CD4-positive, alpha-beta T cell treated with Interleukin-6 for 4 hours (primary cell): ENCODE measurements at regions not wholly inside any gene's neighbourhood (a gene's known extent, or its start where the extent isn't known, plus 50 kb on each side); places are given as distances from the start of the nearest gene placed in this dataset.
A peak's percentile ranks its signal among the peaks of the same experiment; 100 is the strongest.

Experiments
- DNase-seq: peaks from one replicate; pipeline ENCODE4 v3.0.0-alpha.2; 2020; ENCODE audit warnings: mixed read lengths

DNA sequence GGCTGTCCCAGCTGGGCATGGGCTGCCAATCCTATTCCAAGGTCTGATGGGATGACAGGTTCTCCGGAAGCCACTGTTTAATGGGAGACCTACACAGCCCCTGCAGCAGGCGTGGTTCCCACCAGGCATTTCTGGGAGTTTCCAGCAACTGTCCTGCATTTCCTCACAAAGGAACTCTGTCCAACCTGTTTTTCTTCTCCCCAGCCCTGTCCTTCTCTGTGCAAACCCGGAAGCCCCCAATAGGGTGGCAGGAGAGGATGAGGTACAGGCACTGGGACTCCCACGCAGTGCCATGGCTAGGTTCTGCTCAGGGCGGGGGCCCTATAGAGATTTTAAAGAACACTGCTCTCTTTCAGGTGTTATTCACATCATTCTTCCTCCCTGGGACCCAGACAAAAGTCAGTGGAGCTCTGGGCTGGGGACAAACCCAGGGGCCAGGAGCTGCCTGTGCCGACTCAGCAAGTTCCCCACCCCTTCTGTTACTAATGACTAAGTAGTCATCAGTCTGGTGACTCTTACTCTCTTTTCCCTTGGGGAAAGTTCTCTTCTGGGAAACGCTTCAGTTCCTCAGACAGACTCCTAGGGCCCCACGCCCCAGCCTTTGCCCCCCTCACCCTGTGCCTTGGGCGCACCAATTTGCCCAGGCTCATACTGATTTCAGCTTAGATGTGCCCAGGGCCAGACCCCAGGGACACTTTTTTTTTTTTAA is 97.7 kb downstream of the CD47 start:
- DNase-seq = no peak

DNA sequence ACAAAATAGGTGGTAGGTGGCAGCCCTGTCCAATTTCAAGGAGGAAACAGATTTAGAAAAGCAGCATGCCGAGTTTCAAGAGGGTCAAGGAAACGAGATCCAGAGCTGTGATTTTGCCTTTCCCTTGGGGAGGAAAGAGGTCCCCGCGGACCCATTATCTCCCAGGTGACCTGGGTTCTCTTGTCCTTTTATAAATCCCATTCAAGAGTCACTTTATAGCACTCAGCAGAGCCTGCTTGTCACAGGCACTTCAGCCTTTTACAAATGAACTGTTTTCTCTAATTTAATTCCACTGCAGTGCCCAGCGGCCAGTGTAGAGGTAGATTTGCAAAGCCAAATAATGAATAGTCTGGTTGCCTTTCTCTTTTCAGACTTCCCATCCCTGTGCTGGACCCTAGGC is 99.9 kb downstream of the CD47 start:
- no peak for DNase-seq

DNA sequence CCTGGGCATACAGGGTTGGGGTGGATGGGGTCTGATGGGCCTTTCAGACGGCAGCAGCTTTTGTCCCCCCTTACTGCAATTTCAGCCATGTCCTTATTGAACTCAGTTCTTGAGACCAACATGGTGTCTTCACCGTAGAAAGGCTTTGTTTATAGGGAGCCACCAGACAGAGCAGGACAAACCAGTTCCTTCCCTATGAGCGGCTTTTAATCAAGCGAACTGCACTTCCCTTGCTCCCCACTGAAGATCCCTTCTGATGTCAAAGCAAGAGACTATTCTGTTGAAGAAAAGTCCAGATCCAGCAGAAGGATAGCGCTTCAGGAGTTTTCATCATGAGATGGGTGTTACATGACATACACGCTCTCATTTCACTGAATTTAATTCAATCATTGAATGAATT is 100.4 kb downstream of the CD47 start:
- no peak for DNase-seq

DNA sequence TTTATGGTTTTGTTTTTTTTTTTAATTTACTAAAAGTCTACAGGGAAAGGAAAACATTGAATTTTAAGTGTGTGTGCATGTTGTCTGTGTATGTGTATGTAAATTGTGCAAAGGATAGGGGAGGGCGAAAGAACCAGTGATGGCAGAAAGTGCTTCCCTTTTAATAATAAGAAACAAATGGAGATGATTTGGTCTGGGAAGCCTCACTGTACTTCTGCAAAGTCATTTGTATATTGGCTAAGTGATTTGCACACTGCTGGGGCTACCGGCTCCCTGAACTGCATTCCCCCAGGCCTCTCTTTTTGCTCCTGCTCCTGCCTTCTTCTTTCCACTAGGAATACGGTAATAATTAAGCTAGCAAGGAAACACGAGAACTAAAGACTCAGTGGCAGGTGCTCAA is 101.2 kb downstream of the CD47 start:
- no peak for DNase-seq

DNA sequence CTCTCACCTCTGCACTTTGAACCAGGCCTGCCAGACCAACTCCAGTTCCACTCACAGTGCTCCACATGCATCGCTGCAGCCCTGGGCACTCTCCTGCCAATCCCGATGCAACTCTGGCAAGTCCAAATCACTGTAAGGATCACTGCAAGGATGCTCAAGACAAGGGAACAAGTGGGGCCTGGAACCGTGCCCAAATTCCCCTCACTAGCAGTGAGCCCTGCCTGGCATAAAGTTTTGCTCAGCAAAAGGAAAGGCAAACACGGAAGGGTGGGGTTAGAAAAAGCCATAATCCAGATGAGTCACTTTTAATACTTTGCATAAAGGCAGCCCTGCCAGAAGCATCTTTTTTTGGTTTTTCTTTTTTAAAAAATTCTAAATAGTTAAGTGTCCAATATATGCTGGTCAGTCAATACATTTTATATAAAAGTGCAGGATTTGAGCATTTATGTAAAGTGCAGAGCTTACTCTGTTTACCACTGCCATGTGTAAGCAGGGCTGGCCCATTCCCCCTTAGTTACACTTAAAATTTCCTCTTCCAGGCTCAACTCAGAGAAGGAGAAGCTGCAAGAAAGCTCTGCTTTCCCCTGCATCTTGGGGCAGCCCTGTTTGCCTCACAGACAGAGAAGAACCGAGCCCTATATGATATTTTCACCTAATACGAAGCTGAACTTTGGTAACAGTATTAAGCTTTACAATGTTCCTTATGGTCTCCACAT is 102.2 kb downstream of the CD47 start:
- DNase-seq = peak; percentile 49

DNA sequence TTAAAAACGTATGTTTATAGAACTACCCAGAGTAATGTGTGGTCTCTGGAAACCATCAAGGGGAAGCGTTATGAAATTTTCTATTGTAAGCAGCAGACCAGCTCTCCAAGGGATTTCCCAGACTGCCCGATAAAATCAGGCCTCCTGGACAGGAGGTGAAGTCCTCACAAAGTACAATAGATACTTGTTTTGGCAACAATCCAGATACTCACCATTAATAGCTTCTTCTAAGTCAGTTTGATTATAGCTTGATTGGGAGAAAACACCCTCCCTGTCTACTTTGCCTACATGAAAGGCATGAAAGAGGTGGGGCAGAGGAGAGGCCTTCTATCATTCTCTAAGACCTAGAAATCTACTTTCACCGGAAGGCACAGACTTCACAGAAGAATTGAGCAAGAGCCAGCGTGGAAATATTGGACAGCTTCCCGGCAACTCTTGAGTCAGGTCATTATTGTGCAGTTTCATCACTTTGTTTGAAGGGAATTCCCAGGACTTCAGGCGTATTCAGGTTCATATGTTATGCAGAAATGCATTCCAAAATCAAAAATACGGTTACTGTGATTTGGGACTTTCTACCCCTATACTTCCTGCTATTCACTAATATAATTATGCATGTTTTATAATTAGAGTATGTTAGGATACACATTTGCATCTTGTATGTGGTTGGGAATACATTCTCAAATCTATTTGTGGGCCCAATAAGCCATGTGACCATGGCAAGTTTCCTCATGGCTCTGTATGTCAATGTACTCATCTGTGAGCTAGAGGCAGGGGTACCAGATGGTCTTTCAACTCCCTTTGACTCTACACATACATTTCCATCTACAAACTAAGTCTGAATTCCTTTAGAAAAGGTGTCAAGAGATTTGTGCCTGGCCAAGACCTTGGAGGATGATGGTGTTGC is 103.5 kb downstream of the CD47 start:
- DNase-seq = no peak

DNA sequence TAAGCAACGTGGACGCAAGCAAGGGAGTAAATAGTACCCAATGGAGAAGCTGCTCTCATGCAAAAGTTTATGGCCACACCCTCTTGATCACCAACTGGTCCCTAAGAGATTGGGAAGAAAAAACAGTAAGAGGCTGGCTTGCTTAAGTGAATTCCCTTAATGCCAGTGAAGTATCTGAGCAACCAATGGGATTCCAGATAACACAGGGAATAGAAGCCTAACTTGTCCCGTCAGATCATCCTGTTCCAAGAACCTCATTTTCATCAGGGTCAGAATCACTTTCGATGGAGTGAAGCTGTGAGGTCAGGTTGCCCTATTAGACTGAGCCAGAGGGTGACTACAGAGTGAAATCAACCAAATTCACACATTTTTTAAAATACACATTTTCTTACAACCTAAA is 104.3 kb downstream of the CD47 start:
- DNase-seq = no peak

DNA sequence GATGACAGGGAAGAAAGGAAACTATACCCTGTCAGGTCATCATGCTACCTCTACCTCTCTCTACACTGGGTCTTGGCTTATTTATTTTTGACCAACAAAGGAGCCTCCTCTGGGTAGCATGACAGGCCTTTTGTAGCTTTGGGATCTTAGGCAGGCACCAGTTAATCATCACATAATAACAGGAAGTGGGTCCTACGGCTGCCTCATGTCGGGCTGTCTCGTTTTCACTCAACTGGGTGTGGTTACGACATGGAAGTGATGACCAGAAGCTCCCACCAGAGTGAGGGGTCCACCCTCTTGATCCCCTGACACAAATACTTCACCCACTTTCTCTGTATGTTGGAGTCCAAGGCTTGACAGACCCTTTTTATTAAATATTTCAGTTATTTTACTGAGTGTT is 105.3 kb downstream of the CD47 start:
- DNase-seq = peak; percentile 51

DNA sequence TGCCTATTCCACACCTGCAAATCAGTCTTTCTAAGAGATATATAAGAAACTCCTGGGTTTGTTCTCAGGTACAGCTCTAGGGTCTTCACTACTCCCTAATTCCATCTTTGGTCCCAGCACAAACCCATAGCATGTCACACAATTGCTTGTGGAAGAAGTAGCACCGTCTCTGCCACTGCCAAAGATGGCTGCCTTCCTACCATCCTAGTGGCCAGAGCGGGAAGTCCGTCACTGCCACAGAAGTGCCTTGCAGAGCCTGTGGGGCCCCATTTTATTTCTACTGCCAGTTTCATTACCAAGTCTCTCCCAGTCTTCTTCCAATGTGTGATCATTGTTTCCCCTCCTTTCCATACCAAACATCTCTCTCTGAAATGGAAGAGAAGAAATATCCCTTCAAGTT is 107.6 kb downstream of the CD47 start:
- no peak for DNase-seq

DNA sequence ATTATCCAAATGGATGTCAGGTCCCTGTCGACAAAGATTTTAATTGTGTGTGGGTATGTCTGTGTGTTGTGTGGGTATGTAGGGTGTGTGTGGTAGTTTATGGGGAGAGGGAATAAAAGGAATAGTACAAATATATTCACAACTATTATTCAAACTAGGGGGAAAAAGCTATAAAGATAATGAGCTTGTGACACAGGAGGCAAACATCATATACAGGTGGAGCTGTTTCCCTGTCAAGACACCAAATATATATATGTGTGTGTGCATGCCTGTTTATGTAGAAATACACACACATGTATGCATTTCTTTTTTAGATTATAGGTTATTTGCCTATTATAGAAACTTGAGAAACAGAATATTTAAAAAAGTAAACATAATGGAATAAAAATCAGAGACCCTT is 108.7 kb downstream of the CD47 start:
- no peak for DNase-seq

DNA sequence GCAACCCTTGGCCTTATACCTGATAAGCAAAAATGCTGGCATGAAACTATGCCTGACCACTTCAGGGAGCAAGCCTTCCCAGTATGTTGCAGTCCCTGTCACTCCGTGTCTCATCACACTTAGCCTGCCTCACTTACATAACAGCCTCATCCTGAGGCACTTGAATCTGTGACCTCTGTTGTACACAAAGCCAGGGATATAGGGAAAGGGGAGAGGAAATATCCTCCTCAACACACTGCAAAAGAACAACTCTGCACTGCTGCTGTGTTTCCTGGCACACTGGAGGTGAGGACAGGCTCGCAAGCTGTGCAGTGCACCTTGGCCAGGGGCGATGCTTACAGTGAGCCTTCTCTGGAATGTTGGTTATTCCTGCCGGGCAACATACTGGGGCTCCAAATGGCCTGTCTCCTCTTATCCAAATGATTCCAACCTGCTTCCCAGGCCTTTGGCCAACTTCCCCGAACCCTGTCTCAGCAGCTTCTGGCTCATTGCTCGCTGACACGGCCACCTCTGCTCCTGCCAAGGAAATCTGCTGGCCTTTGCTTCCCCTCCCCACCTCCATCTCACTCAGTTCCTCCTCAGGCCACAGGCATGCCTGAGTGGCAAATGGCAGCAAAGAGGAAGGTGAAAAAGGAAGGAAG is 109.2 kb downstream of the CD47 start:
- DNase-seq = no peak

DNA sequence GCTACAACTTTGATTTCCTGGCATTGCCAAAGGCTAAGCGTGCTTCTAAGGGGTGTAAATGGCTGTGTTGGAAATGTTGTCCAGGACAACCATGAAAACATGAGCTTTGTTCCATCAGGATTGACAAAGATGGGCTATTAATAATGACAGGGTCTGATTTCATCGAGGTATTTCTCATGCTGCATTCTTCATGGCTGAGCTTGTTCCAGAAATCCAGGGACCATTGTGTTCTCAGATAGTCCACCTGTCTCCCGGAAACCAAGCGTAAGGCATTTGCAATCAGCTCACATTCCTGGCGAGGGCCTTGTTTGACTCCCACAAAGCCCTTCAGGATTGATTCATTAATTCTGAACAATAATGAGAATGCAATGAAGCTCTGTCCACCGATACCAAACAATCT is 111.3 kb downstream of the CD47 start:
- DNase-seq = no peak

DNA sequence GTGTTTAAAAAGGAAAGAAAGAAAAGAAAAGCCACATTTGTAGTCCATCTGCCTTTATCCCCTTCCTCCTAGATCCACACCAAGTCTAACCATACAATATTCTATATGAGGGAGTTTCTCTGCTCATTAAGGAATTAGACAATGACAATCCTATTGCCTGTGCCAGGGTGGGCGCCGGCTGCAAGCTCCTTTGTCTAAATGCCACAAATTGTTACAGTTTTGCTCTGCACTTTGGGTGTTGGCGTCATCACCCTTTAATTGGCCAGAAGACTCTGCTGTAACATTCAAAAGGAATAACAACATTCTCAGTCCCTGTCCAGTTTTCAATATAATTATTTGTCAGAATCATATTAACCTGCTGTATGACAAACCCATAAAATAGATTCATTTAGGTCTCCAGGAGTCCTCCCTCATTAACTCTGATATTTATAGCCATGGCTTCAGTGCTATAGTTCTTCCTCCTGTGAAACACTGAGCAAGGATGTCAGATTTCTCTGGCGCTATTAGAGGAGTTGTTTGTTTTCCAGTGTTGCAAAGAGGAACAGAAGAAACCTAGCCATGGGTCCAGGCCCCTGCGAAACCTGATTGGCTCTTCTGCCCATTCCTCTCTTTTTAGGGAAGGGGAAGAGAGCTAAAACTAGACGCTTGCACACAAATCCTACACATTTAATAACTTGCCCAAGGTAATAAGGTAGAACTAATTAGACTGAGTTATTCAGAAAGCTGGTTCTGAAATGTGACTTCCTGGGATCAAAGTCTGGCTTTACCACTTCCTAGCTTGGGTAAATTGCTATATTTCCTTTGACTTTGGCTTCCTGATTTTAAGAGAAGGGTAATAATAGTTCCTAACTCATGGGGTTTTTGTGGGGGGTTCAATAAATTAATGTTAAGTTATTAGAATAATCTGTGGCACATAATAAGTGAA is 112.4 kb downstream of the CD47 start:
- DNase-seq = no peak

DNA sequence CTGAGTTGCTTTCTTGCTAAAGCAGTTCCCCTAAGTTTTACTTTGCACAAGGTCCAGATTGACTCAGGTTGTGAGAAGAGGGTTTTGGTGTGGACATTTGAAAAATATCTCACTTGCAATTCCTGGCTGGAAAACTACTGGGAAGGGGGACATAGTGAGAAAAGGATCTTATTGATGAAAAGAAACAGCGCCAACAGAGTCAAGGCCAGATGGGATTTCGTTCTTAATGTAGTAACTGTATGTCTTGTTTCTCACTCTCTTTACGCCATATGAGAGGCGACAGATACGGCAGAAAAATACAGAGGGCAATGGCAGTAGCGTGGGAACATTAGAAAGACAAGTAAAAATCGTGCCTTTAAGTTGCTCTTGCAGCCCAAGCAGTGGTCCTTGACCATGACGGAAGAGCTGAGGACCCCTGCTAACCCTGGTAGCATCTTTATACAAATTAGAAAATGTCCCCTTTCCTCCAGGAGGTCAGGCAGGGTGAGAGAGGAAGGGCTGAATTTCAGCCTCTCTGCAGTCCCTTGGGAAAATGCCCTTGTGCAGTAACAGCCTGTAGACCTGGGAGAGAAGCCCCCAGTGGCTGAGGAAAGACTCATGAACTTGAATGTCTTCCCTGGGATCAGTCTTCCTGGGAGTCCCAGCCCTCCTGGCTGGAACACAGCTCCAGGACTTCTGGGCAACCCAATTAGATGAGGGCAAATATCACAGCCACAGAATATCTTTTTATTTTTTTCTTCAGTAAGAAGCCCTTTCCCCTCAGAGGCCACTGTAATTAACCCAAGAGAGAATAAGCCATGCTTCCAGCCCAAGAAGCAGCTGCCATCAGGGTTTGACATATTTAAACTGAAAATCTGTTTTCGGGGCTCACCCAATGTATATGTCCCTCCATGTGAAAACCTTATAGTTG is 113.4 kb downstream of the CD47 start:
- DNase-seq = no peak

DNA sequence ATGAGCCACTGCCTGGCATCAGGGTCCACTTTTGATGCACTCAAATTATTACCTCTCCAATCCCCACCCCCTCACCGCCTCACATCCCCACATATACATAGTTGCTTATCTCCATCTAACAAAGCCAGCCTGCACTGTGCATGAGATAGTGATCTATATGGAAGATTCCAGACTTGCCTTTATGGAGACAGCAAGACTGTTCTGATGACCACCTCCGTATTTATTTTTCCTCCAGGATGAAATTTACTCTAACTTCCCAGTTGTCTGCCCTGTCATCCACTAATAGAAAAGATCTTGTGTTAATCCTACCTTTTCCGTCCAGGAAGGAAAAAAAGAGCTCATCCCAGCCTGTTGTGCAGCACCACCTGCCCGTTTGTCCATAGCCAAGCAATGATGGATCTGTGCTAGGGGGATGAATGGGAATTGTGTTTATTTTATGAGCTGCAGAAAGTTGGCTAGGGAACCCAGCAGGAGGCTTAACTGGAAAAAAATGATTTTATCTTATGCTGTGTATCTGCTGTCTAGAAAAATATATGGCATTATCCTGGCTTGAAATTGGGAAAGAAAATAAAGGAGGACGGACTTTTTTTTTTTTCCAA is 114.5 kb downstream of the CD47 start:
- DNase-seq = no peak

DNA sequence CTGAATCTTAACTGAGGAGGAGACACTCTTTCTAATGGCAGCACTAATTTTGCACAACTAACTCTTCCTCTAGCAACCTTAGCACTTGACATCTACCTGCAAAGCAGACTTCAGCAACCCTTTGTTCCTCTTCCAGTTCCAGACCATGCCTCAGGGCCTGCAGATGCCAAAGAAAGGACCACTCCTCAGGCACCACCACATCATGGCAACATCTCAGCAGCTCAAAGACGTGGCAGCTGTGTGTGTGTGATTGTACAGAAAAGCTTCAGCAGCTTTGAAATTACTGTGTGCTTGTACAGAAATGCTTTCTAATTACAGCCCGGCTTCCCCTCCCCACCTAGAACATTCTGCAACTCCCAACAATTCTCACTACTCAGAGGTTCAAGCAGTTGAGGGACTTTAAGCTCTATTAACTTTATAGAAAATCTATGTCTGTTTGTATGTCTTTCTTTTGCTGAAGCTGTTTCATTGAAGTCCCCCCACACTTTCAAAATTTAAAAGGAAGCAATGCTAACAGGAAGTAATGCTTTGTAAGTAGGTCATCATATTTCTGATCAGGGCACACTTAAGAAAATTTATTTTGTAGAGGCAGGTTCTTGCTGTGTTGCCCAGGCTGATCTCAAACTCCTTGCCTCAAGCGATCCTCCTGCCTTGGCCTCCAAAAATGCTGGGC is 115.2 kb downstream of the CD47 start:
- DNase-seq = peak; percentile 10

DNA sequence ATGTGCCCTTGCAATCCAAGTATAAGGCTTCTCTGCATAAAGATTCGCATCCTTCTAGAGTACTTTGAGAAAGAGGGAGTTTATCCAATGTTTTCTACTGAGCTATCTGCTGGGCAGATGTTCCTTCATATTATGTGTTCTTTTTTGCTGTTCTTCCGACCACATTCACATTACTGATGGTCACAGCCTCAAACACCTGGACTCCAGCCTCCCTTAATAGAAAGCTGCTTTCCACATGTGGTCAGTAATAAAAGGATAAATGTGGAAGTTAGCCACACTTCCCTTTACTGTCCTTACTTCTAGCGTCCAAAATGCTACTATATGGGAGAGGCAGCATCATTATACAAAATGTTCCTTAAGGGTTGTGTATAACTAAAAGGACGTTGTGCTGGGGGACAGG is 116.9 kb downstream of the CD47 start:
- DNase-seq = no peak

DNA sequence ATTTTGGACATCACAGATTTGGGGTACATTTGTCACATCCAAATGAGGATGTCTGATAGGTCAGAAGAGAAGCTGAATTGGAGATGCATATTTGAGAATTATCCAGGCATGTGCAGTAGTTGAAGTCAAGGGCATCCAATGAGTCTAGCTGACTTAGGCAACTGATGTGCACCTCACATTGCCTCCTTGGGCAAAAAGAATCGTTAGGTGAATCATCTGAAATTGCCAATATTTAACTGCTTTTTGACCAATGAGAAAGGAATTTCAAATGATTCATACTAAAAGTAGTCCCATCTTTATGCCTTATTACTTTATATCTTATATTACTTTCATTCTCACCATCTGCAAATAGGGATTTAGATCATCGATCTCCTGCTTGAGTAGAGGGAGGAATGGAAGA is 117.7 kb downstream of the CD47 start:
- DNase-seq = no peak

DNA sequence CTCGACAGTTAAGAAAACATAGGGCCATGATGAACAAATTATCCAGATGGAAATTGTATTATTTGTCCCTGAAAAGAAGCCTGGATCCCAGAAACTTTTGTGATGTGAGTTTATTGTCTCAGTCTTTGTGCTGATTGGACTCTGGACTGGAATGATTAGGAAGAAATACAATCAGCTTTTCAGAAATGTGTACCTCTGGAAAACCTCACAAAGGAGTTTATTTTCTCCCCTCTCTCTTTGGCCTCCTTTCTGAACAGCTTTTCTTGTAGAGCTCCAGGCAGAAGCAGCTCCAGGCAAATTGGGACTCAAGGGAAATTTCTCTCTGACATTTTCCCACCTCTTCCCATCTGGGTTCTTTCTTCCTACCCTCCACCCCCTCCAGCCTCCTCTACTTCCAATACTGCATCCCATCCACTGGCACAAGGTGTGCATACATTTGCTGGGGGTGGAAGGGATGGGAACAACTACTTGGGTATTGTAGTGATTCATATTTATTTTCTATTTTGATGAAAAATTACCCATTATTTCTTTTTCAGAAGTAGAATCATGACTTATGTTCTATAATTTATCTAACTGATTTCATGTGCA is 119.7 kb downstream of the CD47 start:
- no peak for DNase-seq
